ENCODE measurements at regions not wholly inside any gene's neighbourhood (a gene's known extent, or its start where the extent isn't known, plus 50 kb on each side); places are given as distances from the start of the nearest gene placed in this dataset.

DNA sequence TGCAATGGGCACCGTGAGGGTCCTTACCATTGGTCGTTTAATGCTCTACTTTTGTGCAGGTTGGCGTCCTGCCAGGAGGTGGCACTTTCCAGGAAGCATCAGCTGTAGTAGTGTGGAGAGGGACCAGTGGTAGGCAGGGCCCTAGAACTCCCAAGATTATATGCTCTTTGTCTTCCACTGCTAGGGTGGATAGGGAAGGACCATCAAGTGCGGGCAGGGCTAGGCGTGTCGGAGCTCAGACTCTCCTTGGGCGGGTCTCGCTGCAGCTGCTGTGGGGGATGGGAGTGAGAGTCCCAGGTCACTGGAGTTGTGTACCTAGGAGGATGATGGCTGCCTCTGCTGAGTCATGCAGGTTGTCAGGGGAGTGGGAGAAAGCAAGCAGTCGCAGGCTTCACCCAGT lies 134.7 kb downstream of the KLF8 start:
- no peak for TF ChIP-seq EZH2 (IDR thresholded peaks at IDR 0.05; ENCODE audit: insufficient read depth, low read length)
- TF ChIP-seq, protein P1, sequence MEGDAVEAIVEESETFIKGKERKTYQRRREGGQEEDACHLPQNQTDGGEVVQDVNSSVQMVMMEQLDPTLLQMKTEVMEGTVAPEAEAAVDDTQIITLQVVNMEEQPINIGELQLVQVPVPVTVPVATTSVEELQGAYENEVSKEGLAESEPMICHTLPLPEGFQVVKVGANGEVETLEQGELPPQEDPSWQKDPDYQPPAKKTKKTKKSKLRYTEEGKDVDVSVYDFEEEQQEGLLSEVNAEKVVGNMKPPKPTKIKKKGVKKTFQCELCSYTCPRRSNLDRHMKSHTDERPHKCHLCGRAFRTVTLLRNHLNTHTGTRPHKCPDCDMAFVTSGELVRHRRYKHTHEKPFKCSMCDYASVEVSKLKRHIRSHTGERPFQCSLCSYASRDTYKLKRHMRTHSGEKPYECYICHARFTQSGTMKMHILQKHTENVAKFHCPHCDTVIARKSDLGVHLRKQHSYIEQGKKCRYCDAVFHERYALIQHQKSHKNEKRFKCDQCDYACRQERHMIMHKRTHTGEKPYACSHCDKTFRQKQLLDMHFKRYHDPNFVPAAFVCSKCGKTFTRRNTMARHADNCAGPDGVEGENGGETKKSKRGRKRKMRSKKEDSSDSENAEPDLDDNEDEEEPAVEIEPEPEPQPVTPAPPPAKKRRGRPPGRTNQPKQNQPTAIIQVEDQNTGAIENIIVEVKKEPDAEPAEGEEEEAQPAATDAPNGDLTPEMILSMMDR (IDR thresholded peaks at IDR 0.05; ENCODE audit: insufficient read depth, low read depth, low read length), result no peak

Measured in astrocyte (in vitro differentiated cells and primary cell).